Epithelial cell of esophagus (primary cell): ENCODE measurements at regions not wholly inside any gene's neighbourhood (a gene's known extent, or its start where the extent isn't known, plus 50 kb on each side); places are given as distances from the start of the nearest gene placed in this dataset.
A peak's percentile ranks its signal among the peaks of the same experiment; 100 is the strongest.

ENCODE experiments used
- DNase-seq: peaks from one replicate; pipeline ENCODE4 v3.0.0; 2010; ENCODE audit warnings: low read depth
- H3K4me3 ChIP-seq: 2 replicates; pipeline ENCODE4 v1.5.1; 2011; ENCODE audit warnings: mild to moderate bottlenecking, low read length, control low read depth
- CTCF ChIP-seq: IDR thresholded peaks from 2 replicates; pipeline ENCODE4 v1.5.1; 2011; ENCODE audit warnings: low read depth, mild to moderate bottlenecking, low read length, control low read depth, inconsistent platforms; ENCODE audit not compliant: insufficient read depth; ENCODE audit errors: missing control alignments

- no peak overlapping the region for H3K4me3 ChIP-seq
- DNase-seq = no peak
- TF ChIP-seq CTCF = no peak
These were observed 534.6 kb downstream of the CCDC85A start for GRCh38 chr2:56718413-56718812.

- no peak for TF ChIP-seq CTCF
- H3K4me3 ChIP-seq = no peak overlapping the region
- DNase-seq = no peak
These were observed 545.4 kb downstream of the CCDC85A start for GRCh38 chr2:56729212-56729611.

- no peak for DNase-seq
- H3K4me3 ChIP-seq = no peak overlapping the region
- no peak for TF ChIP-seq CTCF
These were observed 549.2 kb downstream of the CCDC85A start for GRCh38 chr2:56732946-56733345.

- TF ChIP-seq CTCF = no peak
- H3K4me3 ChIP-seq = no peak overlapping the region
- no peak for DNase-seq
These were observed 555.6 kb downstream of the CCDC85A start for GRCh38 chr2:56739413-56739812.

GRCh38 chr2:56741601-56742102, 557.9 kb downstream of the CCDC85A start:
- no peak for TF ChIP-seq CTCF
- peak; percentile 91 for DNase-seq
- H3K4me3 ChIP-seq = no peak overlapping the region

- no peak for DNase-seq
- TF ChIP-seq CTCF = no peak
- no peak overlapping the region for H3K4me3 ChIP-seq
These were observed 560.0 kb downstream of the CCDC85A start for GRCh38 chr2:56743807-56744206.

- TF ChIP-seq CTCF = peak; percentile 43
- no peak overlapping the region for H3K4me3 ChIP-seq
- peak; percentile 57 for DNase-seq
These were observed 565.5 kb downstream of the CCDC85A start for GRCh38 chr2:56749152-56749752.
